HCT116 (cell line): ENCODE measurements at regions not wholly inside any gene's neighbourhood (a gene's known extent, or its start where the extent isn't known, plus 50 kb on each side); places are given as distances from the start of the nearest gene placed in this dataset.

Experiments used
- ATAC-seq: fragments of 200-7000 bp; cut with Tn5 transposase; 2 replicates; pipeline ENCODE4 v1.9.1; 2020; ENCODE audit warnings: mild to moderate bottlenecking, moderate library complexity
- BruUV-seq: library from RNA; stranded (reverse); fragments of 400-500 nt; replicated peaks from 2 replicates; lab custom pipeline; 2021; lab: Mats Ljungman, UMichigan
- CTCF ChIA-PET: fragments of 300-600 bp; sonication (Branson Sonifier 250); formaldehyde crosslinking; loops from one replicate; lab custom pipeline; 2021; ENCODE audit warnings: antibody characterized with exemption; lab: Charles Lee
- POLR2A ChIA-PET: fragments of 300-600, 350-600 bp; sonication (Branson Sonifier 250); formaldehyde crosslinking; loops from one replicate; lab custom pipeline; 2021; ENCODE audit warnings: antibody characterized with exemption; lab: Charles Lee
- RAD21 ChIA-PET, 2 experiments: fragments of 300-600 bp; sonication (Branson Sonifier 250); formaldehyde crosslinking; loops; one replicate each; lab custom pipeline; 2023; ENCODE audit warnings: low total read pairs in 2 of 2; ENCODE audit not compliant: uncharacterized antibody in 2 of 2, unreplicated experiment in 2 of 2, low non-redundant PET in 1 of 2; lab: Charles Lee
- DNase-seq: peaks from one replicate; pipeline ENCODE4 v3.0.0-alpha.2; 2010; ENCODE audit warnings: low read depth, low spot score
- H2AFZ ChIP-seq: fragments of 200-600 bp; shearing (Covaris generic), sonication (generic); 2 replicates; pipeline ENCODE4 v1.6.1; 2017; ENCODE audit warnings: low read depth, mixed run types, mixed read lengths, antibody characterized with exemption, low read length; ENCODE audit not compliant: poor library complexity, severe bottlenecking
- H3K27ac ChIP-seq: 2 replicates; pipeline ENCODE4 v1.5.1; 2012; ENCODE audit warnings: low read depth, low read length
- H3K27me3 ChIP-seq: fragments of 200-600 bp; sonication (generic); 2 replicates; pipeline ENCODE4 v1.6.1; 2016; ENCODE audit warnings: mixed run types, low read length, mixed read lengths; ENCODE audit not compliant: insufficient read depth
- H3K36me3 ChIP-seq, 2 experiments: fragments of 200-500 bp in 1 of 2; fragments of 200-600 bp in 1 of 2; sonication (Bioruptor generic) in 1 of 2; sonication (generic) in 1 of 2; 2 replicates each; pipeline versions ENCODE4 v1.5.1 to v1.6.1; 2014 to 2016; ENCODE audit warnings: low read length in 2 of 2, inconsistent platforms in 1 of 2, mixed read lengths in 1 of 2, mixed run types in 1 of 2; ENCODE audit not compliant: insufficient read depth in 2 of 2, control insufficient read depth in 1 of 2
- H3K4me1 ChIP-seq, 2 experiments: fragments of 200-600 bp in 1 of 2; sonication (generic) in 1 of 2; 2 replicates each; pipeline versions ENCODE4 v1.5.1 to v1.6.1; 2012 to 2017; ENCODE audit warnings: low read length in 2 of 2, inconsistent platforms in 1 of 2, mild to moderate bottlenecking in 1 of 2, mixed read lengths in 1 of 2, mixed run types in 1 of 2, moderate library complexity in 1 of 2; ENCODE audit not compliant: insufficient read depth in 2 of 2, control insufficient read depth in 1 of 2
- H3K4me2 ChIP-seq: fragments of 200-600 bp; sonication (generic); 2 replicates; pipeline ENCODE4 v1.6.1; 2017; ENCODE audit warnings: mixed run types, low read length, mixed read lengths
- H3K4me3 ChIP-seq, 2 experiments: fragments of 200-600 bp in 1 of 2; sonication (generic) in 1 of 2; replicated peaks in 1 of 2; 2 replicates each; pipeline ENCODE4 v1.5.1; 2011 to 2016; ENCODE audit warnings: low read length in 2 of 2, control low read depth in 1 of 2, low read depth in 1 of 2, mild to moderate bottlenecking in 1 of 2, mixed read lengths in 1 of 2, mixed run types in 1 of 2
- H3K79me2 ChIP-seq: fragments of 200-600 bp; sonication (generic); 2 replicates; pipeline ENCODE4 v1.6.1; 2017; ENCODE audit warnings: mild to moderate bottlenecking, mixed run types, low read length, moderate library complexity, mixed read lengths; ENCODE audit not compliant: insufficient read depth
- H3K9ac ChIP-seq: fragments of 200-600 bp; sonication (generic); 2 replicates; pipeline ENCODE4 v1.6.1; 2016; ENCODE audit warnings: low read length, mixed read lengths
- H3K9me2 ChIP-seq: fragments of 200-600 bp; sonication (generic), shearing (Covaris generic); 2 replicates; pipeline ENCODE4 v1.6.1; 2017; ENCODE audit warnings: mixed run types, mild to moderate bottlenecking, moderate library complexity; ENCODE audit not compliant: insufficient read depth
- H3K9me3 ChIP-seq, 2 experiments: fragments of 200-500 bp in 1 of 2; fragments of 200-600 bp in 1 of 2; sonication (Bioruptor generic) in 1 of 2; sonication (generic) in 1 of 2; 2 replicates each; pipeline ENCODE4 v1.6.1; 2014 to 2017; ENCODE audit warnings: low read length in 2 of 2, mixed read lengths in 2 of 2, inconsistent platforms in 1 of 2, low read depth in 1 of 2, mild to moderate bottlenecking in 1 of 2, mixed run types in 1 of 2, moderate library complexity in 1 of 2; ENCODE audit not compliant: control insufficient read depth in 1 of 2, insufficient read depth in 1 of 2
- H4K20me1 ChIP-seq: fragments of 200-600 bp; sonication (generic), shearing (Covaris generic); 2 replicates; pipeline ENCODE4 v1.6.1; 2017; ENCODE audit warnings: mixed run types, mild to moderate bottlenecking, moderate library complexity; ENCODE audit not compliant: insufficient read depth
- CBX3 ChIP-seq: IDR thresholded peaks from 2 replicates; pipeline ENCODE4 v1.6.1; 2012; ENCODE audit warnings: low read depth
- EZH2 ChIP-seq: fragments of 200-600 bp; sonication (generic); IDR thresholded peaks from 2 replicates; pipeline ENCODE4 v1.6.1; 2017; ENCODE audit warnings: antibody characterized with exemption, mixed run types
- EZH2phosphoT487 ChIP-seq: fragments of 200-600 bp; IDR thresholded peaks from 2 replicates; pipeline ENCODE4 v1.6.1; 2018; ENCODE audit warnings: antibody characterized with exemption, borderline replicate concordance
- JUND ChIP-seq: IDR thresholded peaks from 2 replicates; pipeline ENCODE4 v1.6.1; 2012
- MAX ChIP-seq: IDR thresholded peaks from 2 replicates; pipeline ENCODE4 v1.6.1; 2012
- POLR2AphosphoS5 ChIP-seq: IDR thresholded peaks from 2 replicates; pipeline ENCODE4 v1.6.1; 2011; ENCODE audit warnings: mild to moderate bottlenecking, low read depth, low read length, moderate library complexity
- RAD21 ChIP-seq: IDR thresholded peaks from 2 replicates; pipeline ENCODE4 v1.6.1; 2012; ENCODE audit warnings: low read depth, mild to moderate bottlenecking
- SIN3A ChIP-seq: IDR thresholded peaks from 2 replicates; pipeline ENCODE4 v1.6.1; 2012; ENCODE audit warnings: low read depth
- SRF ChIP-seq: IDR thresholded peaks from 2 replicates; pipeline ENCODE4 v1.6.1; 2012; ENCODE audit warnings: low read depth
- TCF7L2 ChIP-seq: IDR thresholded peaks from 2 replicates; pipeline ENCODE4 v1.7.0; 2011; ENCODE audit warnings: borderline replicate concordance, inconsistent platforms; ENCODE audit not compliant: insufficient read depth, insufficient read length; ENCODE audit errors: extremely low read depth
- ZFX ChIP-seq: fragments of 450-650 bp; IDR thresholded peaks from 2 replicates; pipeline ENCODE4 v1.6.1; 2017
- ZNF274 ChIP-seq: fragments of 200-500 bp; sonication (Bioruptor generic); IDR thresholded peaks from 2 replicates; pipeline ENCODE4 v1.6.1; 2014; ENCODE audit warnings: mild to moderate bottlenecking, low read depth, low read length, inconsistent platforms
- intact Hi-C: fragments of 100-400 bp; cut with micrococcal nuclease; formaldehyde crosslinking; loops from 2 replicates; pipeline ENCODE4 v1.10.0; 2022

- ChIA-PET CTCF (no interaction called here), RAD21 (no interaction called here), POLR2A (no interaction called here)
- no peak overlapping the region for H3K4me2 ChIP-seq
- H3K9ac ChIP-seq, result no peak overlapping the region
- no peak overlapping the region for H3K4me3 ChIP-seq
- H3K9me3 ChIP-seq, result no peaks in the 10 kb centered on the region
- TF ChIP-seq POLR2AphosphoS5 (no peak), EZH2phosphoT487 (no peak), TCF7L2 (no peak), ZNF274 (no peak)
- no peaks in the 10 kb centered on the region for H3K79me2 ChIP-seq
- intact Hi-C loops, result no loop called here
- H3K27me3 ChIP-seq, result no peaks in the 10 kb centered on the region
- H2AFZ ChIP-seq, result no peak overlapping the region
- H3K36me3 ChIP-seq, result no peaks in the 10 kb centered on the region
- H3K4me1 ChIP-seq, result peaks cover 9 to 14% of the 10 kb centered on the region in 2 experiments
- no peaks in the 10 kb centered on the region for H4K20me1 ChIP-seq
- no peak for DNase-seq
- BruUV-seq, result no TSS peak
- H3K27ac ChIP-seq, result no peak overlapping the region
- no peaks in the 10 kb centered on the region for H3K9me2 ChIP-seq
- no peak for ATAC-seq
Observed at GRCh38 chr3:128557531-128558280, 64.7 kb upstream of the GATA2 start.

DNA sequence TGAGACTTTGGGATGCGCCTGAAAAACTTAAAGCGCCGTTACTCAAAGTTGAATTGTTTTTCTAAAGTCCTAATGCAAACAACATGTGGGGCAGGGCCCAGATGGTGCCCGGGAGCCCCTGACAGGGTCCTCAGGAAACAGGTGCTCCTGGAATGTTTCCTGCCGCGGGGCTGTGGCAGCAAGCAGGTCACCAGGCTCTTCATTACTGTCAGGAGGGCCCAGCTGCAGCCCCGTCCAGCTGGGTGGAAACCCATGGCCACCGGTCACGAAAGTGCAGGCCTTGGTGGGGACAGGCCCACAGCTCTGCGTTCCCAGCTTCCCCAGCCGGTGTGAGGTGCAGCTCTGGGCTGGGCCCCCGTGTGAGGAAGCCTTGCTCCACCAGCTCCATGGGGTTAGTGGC is 63.9 kb upstream of the GATA2 start:
- intact Hi-C loops, result no loop called here
- Histone ChIP-seq H4K20me1 (no peaks in the 10 kb centered on the region), H3K4me3 (no peak overlapping the region), H3K27me3 (no peaks in the 10 kb centered on the region), H3K27ac (no peak overlapping the region), H3K36me3 (no peaks in the 10 kb centered on the region), H3K9me2 (no peaks in the 10 kb centered on the region), H2AFZ (no peak overlapping the region), H3K79me2 (no peaks in the 10 kb centered on the region), H3K4me2 (no peak overlapping the region), H3K9me3 (no peaks in the 10 kb centered on the region), H3K4me1 (peaks cover 9 to 14% of the 10 kb centered on the region in 2 experiments), H3K9ac (no peak overlapping the region)
- POLR2A ChIA-PET, result no interaction called here
- RAD21 ChIA-PET, result no interaction called here
- CTCF ChIA-PET, result no interaction called here
- BruUV-seq, result no TSS peak
- ATAC-seq, result no peak
- no peak for DNase-seq
- TF ChIP-seq JUND (no peak), EZH2 (no peak), POLR2AphosphoS5 (no peak), SIN3A (no peak), MAX (no peak), RAD21 (no peak), CBX3 (no peak), SRF (no peak), ZFX (no peak), ZNF274 (no peak)
